OCI-LY7 (cell line): ENCODE measurements at regions not wholly inside any gene's neighbourhood (a gene's known extent, or its start where the extent isn't known, plus 50 kb on each side); places are given as distances from the start of the nearest gene placed in this dataset.

Experiments used
- CTCF ChIP-seq: fragments of 200-600 bp; sonication (generic); conservative IDR thresholded peaks from 2 replicates; pipeline ENCODE4 v1.5.1; 2014; ENCODE audit warnings: mild to moderate bottlenecking, antibody characterized with exemption, low read length, moderate library complexity, mixed read lengths
- EZH2phosphoT487 ChIP-seq: fragments of 200-600 bp; sonication (generic); IDR thresholded peaks from 2 replicates; pipeline ENCODE4 v1.6.1; 2018; ENCODE audit warnings: low read depth, borderline replicate concordance, mild to moderate bottlenecking, mixed run types, antibody characterized with exemption, low read length, moderate library complexity, mixed read lengths

GRCh38 chr16:79713609-79714309 lies 113.2 kb upstream of the MAF start:
- TF ChIP-seq CTCF (no peak), EZH2phosphoT487 (no peak)
